ENCODE measurements at regions not wholly inside any gene's neighbourhood (a gene's known extent, or its start where the extent isn't known, plus 50 kb on each side); places are given as distances from the start of the nearest gene placed in this dataset.

DNA sequence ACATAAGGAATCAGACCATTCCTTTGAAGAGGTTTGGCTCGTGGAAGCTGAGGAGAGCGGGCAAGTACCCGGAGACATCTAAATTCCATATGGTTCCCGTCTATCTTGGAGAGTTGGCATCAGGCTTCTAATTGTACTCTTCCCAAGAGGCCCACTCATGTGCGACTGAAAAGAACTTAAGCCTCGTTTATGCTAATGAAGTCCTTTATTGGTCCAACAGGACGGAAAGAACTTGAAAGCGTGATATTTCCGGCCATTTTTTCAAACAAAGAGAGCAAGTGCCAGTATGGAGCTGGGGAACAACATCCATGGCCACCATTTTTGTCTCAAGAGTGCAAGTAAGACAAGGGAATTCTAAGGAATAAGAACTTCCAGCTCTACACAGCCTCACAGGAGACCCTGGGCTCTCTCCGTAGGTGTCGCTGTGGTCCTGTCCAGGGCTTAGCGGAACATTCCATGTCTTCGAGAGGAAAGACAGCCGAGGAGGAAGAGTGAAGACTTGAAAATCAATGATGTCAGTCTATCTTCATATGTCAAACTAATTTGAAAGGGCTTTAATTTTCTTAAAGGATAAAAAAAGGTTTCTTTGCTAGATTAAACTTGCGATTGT lies 566.0 kb upstream of the PSMD7 start:
- Mint-ChIP-seq H3K36me3 (ENCODE audit: low read depth) (no peaks in the 10 kb centered on the region), H3K4me1 (no peaks in the 10 kb centered on the region), H3K27ac (no peak overlapping the region), H3K9me3 (peaks cover 5% of the 10 kb centered on the region), H3K4me3 (no peak overlapping the region), H3K27me3 (no peaks in the 10 kb centered on the region)
- CTCF ChIA-PET, result no interaction called here
- no peak for DNase-seq
- POLR2A ChIA-PET, result no interaction called here

DNA sequence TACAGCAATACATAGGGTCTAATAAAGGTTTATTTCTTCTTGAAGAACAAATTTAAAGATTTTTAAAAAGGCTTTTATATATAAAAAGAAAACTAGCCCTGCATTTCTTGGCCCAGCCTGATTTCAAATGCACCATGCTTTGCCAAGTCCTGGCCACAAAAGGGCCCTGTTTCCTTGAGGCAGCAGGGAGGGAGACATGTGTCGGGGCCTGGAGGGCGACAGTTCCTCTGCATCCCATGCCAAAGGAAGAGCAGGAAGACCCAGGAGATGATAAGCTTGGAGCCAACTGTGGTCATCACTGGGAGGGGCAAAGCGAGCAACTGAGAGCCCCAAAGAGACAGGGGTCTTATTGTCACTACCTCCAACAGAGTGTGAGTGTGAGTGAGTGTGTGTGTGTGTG lies 571.5 kb upstream of the PSMD7 start:
- POLR2A ChIA-PET, result no interaction called here
- CTCF ChIA-PET, result no interaction called here
- H3K4me3 Mint-ChIP-seq, result no peak overlapping the region
- H3K27me3 Mint-ChIP-seq, result no peaks in the 10 kb centered on the region
- H3K9me3 Mint-ChIP-seq, result peaks cover 5% of the 10 kb centered on the region
- no peak for DNase-seq
- H3K4me1 Mint-ChIP-seq, result no peaks in the 10 kb centered on the region
- H3K36me3 Mint-ChIP-seq (ENCODE audit: low read depth), result no peaks in the 10 kb centered on the region
- H3K27ac Mint-ChIP-seq, result no peak overlapping the region

DNA sequence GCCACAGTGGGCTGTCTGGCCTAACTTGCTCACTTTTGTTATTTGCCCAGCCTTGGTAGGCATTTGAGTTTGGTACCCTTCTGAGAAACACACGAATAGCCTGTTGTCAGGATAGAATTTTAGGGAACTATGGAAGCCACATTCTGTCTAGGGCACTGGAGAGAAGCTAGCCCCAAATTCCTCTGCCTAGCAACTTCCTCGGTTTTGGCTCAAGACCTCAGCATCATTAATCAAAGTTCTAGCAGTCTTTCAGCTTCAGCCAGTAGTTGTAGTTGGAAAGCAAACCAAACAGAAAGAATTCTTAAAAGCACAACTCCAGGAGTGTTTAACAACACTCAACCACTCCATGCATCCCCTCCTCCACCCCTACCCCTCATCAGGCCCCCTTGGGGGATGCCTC lies 572.1 kb upstream of the PSMD7 start:
- H3K27ac Mint-ChIP-seq, result no peak overlapping the region
- H3K9me3 Mint-ChIP-seq, result peaks cover 2% of the 10 kb centered on the region
- H3K4me1 Mint-ChIP-seq, result no peaks in the 10 kb centered on the region
- ChIA-PET CTCF (interaction anchor here (0.6 kb wide), 1 partner anchor 334 kb away, joined by 3 read pairs; no protein-coding TSS in a partner anchor), POLR2A (no interaction called here)
- H3K4me3 Mint-ChIP-seq, result no peak overlapping the region
- no peak for DNase-seq
- no peaks in the 10 kb centered on the region for H3K36me3 Mint-ChIP-seq (ENCODE audit: low read depth)
- H3K27me3 Mint-ChIP-seq, result no peaks in the 10 kb centered on the region

DNA sequence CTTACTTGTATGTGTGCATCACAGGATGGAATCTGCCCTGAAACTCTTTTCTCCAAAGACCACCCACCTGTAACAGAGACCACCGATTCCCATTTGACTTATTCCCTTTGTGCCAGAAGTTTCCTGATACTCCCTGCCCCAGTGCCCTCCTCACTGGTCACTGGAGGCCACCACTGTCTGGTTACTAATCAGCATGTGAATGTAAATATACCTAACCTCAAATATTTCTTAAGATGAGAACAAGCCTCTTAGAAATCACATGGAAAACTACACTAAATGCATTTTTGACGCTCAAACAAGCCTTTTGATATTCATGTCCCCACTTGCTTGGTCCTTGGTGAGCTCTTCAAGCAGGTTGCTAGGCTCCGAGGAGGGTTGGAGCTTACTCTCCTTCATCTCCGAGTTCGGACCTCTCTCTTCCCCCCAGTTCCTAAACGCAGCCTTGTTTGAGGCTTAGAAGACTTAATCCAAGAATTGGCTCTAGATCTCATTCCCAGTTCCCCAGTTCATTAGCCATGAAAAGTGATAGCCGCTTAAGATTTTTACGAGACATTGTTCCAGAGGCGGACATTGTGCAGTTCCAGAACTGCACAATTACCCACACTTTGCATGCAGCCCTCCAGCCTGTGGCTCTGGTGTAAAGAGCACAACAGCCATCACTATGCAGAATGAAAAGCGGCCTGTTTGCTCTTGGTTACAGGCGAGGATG lies 579.2 kb upstream of the PSMD7 start:
- Mint-ChIP-seq H3K9me3 (no peaks in the 10 kb centered on the region), H3K27ac (no peak overlapping the region), H3K4me3 (no peak overlapping the region), H3K4me1 (no peaks in the 10 kb centered on the region), H3K36me3 (ENCODE audit: low read depth) (no peaks in the 10 kb centered on the region), H3K27me3 (no peaks in the 10 kb centered on the region)
- DNase-seq, result no peak
- CTCF ChIA-PET, result no interaction called here
- POLR2A ChIA-PET, result no interaction called here

DNA sequence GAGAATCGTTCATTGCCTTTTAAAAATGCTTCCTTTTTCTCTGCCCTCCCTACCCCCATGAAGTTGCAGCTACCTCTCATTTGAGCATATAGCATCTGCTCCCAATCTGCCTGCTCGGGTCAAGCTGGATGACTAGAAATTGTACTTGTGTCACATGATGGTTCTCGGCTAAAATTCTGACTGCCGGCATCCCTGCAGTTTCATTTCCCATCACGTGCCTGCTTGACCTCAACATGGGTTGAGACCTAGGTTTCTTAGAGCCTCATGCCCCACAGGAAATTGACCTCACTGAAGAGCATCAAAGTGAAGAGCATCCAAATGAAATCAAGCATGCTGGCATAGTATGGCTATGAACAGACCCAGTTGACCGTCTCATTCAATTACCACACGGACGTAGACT lies 581.6 kb upstream of the PSMD7 start:
- POLR2A ChIA-PET, result no interaction called here
- Mint-ChIP-seq H3K4me1 (no peaks in the 10 kb centered on the region), H3K4me3 (no peak overlapping the region), H3K9me3 (no peaks in the 10 kb centered on the region), H3K27me3 (no peaks in the 10 kb centered on the region), H3K36me3 (ENCODE audit: low read depth) (no peaks in the 10 kb centered on the region), H3K27ac (no peak overlapping the region)
- DNase-seq, result no peak
- CTCF ChIA-PET, result interaction anchor here (0.6 kb wide), 1 partner anchor 180 kb away, joined by 5 read pairs; no protein-coding TSS in a partner anchor

DNA sequence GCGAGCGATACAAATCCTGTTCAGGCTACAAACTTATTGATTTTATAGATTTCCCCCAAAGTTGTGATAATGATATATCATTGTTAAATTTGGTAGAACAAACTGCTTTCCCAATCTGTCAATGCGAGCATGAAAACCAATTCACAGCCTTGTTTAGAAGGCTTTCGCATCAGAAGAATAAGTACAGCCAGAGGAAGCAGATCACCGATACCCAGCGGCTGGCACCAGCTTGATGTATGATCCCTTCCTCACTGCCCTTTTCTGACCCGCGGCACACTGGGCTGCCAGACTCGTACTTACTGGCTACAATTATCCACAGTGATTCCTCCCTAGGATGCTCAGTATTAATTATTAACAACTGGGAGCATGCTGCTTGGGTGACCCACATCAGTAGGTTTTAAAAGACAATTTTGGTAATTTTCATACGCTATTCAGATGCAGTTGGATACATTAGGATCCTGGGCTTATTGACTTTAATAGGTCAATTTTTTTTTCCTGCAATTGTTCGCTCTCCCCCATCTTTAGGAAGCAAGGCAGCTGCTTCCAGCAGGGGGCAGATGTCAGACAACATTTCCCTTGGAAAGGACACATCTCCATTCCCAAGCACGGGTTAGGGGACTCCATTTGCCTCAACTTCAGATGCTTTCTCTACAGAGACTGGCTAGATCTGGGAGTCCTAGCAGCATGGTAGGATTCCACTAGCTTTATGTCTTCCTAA lies 582.7 kb upstream of the PSMD7 start:
- Mint-ChIP-seq H3K4me1 (no peaks in the 10 kb centered on the region), H3K36me3 (ENCODE audit: low read depth) (no peaks in the 10 kb centered on the region), H3K27me3 (no peaks in the 10 kb centered on the region), H3K27ac (no peak overlapping the region), H3K9me3 (no peaks in the 10 kb centered on the region), H3K4me3 (no peak overlapping the region)
- POLR2A ChIA-PET, result no interaction called here
- CTCF ChIA-PET, result interaction anchor here (1.4 kb wide), 1 partner anchor 9 kb away, joined by 3 read pairs; no protein-coding TSS in a partner anchor
- DNase-seq, result no peak

DNA sequence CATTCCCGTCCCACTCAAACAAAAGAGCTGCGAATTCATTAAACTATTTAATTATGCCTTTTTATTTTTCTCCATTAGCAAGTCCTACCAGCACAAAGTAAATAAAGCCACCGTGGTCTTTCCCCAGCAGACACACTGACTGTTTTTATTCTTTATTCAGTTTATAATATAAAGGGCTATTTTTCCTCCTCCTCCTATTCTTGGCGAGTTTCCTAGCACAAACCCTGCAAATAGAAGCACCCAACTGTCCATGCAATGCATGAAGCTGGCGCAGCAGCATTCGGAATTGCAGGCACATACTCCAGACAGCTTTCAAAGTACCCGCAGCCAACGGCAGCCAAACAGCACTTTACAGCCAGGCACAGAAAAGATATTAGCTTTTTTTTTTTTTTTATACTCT lies 583.4 kb upstream of the PSMD7 start:
- no peak for DNase-seq
- CTCF ChIA-PET, result interaction anchor here (0.5 to 1.4 kb wide), 4 partner anchors 10 to 1958 kb away, joined by 3 to 4 read pairs (median 3); no protein-coding TSS in a partner anchor
- Mint-ChIP-seq H3K36me3 (ENCODE audit: low read depth) (no peaks in the 10 kb centered on the region), H3K27ac (no peak overlapping the region), H3K27me3 (no peaks in the 10 kb centered on the region), H3K4me3 (no peak overlapping the region), H3K9me3 (no peaks in the 10 kb centered on the region), H3K4me1 (no peaks in the 10 kb centered on the region)
- POLR2A ChIA-PET, result no interaction called here

DNA sequence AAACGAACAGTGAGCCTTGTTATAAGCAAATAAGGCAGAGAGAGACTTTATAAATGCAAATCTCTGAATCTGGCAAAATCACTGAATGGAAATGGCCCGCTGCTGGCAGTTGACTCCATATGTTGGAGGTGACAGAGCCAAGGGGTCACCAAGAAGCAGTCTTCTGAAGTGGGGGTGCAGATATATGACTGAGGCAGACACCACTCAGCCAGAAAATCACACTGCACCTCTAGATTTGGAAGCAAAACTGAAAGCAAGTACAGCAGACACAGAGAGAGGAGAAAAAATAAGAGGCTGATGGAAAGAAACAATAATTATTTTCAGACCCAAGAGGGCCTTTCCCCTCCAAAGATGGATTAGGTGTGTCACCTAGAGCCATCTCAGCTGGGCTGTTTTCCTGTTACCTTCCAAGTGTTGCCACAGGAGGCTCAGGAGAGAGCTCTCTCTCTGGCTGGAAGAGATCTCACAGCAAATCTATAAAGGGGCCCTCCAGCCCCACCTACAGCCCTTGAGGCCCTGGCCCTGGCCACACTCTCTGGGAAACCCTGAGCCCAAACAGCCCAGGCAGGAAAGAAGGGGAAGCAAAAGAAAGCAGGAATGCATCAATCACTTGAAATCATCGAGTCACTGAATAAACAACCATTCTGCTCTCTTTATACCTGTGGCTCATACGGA lies 585.1 kb upstream of the PSMD7 start:
- no peaks in the 10 kb centered on the region for H3K36me3 Mint-ChIP-seq (ENCODE audit: low read depth)
- H3K9me3 Mint-ChIP-seq, result no peaks in the 10 kb centered on the region
- CTCF ChIA-PET, result no interaction called here
- H3K4me3 Mint-ChIP-seq, result no peak overlapping the region
- POLR2A ChIA-PET, result no interaction called here
- H3K4me1 Mint-ChIP-seq, result no peaks in the 10 kb centered on the region
- DNase-seq, result no peak
- H3K27me3 Mint-ChIP-seq, result no peaks in the 10 kb centered on the region
- H3K27ac Mint-ChIP-seq, result no peak overlapping the region

DNA sequence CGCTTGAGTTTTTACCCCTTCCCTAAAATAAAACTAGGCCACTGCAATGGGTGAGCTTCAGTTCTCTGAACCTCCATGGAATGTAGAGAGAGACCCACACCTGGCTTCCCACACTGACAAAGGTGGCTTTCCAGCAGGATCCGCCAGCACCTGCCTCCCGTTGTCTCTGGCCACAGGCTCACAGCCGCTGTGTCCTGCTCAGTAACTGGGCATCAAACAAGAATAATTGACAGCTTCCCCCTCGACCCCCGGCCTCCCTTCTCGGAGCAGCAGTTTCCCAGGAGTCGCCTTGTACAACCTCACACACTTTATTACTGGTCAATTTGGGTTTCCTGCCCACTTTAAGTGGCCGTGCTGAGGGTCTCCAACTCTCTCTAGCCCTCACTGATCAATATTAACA lies 586.1 kb upstream of the PSMD7 start:
- H3K27me3 Mint-ChIP-seq, result no peaks in the 10 kb centered on the region
- no peaks in the 10 kb centered on the region for H3K4me1 Mint-ChIP-seq
- DNase-seq, result no peak
- ChIA-PET CTCF (no interaction called here), POLR2A (no interaction called here)
- H3K27ac Mint-ChIP-seq, result no peak overlapping the region
- H3K36me3 Mint-ChIP-seq (ENCODE audit: low read depth), result no peaks in the 10 kb centered on the region
- no peak overlapping the region for H3K4me3 Mint-ChIP-seq
- H3K9me3 Mint-ChIP-seq, result no peaks in the 10 kb centered on the region

DNA sequence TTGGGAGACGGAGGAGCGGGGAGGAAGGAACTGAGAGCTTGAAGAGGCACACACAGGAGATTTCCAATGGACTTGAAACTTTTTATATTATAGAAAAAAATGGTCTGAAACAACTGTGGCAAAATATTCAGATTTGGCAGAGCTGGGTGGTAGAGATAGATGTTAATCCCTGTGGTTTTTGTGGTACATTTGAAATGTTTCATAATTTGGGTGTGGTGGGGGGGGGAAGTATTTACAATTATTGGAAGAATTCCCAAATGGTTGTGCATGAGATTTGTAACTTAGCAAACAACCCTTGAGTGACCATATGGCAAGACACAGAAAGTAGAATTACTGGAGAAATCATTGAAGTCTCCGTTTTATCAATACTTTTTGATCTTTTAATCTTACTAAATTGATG lies 588.8 kb upstream of the PSMD7 start:
- Mint-ChIP-seq H3K9me3 (no peaks in the 10 kb centered on the region), H3K4me1 (no peaks in the 10 kb centered on the region), H3K27me3 (no peaks in the 10 kb centered on the region), H3K27ac (no peak overlapping the region), H3K4me3 (no peak overlapping the region), H3K36me3 (ENCODE audit: low read depth) (no peaks in the 10 kb centered on the region)
- no peak for DNase-seq
- CTCF ChIA-PET, result no interaction called here
- POLR2A ChIA-PET, result no interaction called here

DNA sequence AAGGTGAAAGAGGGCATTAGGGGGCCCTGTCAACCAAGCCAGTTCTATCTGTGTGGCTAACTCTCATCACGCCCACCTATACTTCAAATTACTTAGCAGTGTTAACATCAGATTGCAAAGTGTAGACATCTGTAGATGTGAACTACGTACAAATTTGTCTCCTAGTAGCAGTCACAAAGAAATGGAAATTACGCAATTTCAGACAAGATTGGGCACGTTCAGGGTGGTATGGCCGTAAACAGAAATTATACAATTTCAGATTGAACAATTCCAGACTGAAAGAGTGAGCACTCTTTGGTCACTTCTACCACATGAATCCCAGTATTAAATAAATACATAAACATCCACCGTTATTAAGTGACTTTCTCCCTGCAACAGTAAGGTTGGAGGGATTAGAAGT lies 592.7 kb upstream of the PSMD7 start:
- no peak for DNase-seq
- no peaks in the 10 kb centered on the region for H3K9me3 Mint-ChIP-seq
- H3K27me3 Mint-ChIP-seq, result no peaks in the 10 kb centered on the region
- H3K4me1 Mint-ChIP-seq, result no peaks in the 10 kb centered on the region
- H3K4me3 Mint-ChIP-seq, result no peak overlapping the region
- ChIA-PET CTCF (no interaction called here), POLR2A (no interaction called here)
- no peaks in the 10 kb centered on the region for H3K36me3 Mint-ChIP-seq (ENCODE audit: low read depth)
- no peak overlapping the region for H3K27ac Mint-ChIP-seq

DNA sequence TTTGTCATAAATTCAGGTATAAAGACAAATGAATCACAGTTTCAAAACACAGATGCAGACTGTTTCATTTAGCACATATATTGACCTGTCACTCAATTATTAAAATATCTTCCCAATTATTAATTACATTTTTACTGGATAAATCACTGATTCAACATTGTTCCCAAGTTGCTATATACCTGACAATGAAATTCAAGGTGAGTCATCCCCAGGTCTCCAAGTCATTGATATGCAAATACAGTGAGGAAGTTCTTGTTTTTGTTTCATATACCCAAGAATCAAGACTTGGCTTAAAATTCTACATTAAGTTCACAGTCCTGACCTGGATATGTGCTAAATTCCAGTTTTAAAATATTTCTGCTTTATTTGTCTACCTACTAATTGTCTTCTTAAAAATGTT lies 599.3 kb upstream of the PSMD7 start:
- CTCF ChIA-PET, result no interaction called here
- Mint-ChIP-seq H3K4me1 (no peaks in the 10 kb centered on the region), H3K9me3 (no peaks in the 10 kb centered on the region), H3K36me3 (ENCODE audit: low read depth) (no peaks in the 10 kb centered on the region), H3K27ac (no peak overlapping the region), H3K27me3 (no peaks in the 10 kb centered on the region), H3K4me3 (no peak overlapping the region)
- DNase-seq, result no peak
- POLR2A ChIA-PET, result no interaction called here

DNA sequence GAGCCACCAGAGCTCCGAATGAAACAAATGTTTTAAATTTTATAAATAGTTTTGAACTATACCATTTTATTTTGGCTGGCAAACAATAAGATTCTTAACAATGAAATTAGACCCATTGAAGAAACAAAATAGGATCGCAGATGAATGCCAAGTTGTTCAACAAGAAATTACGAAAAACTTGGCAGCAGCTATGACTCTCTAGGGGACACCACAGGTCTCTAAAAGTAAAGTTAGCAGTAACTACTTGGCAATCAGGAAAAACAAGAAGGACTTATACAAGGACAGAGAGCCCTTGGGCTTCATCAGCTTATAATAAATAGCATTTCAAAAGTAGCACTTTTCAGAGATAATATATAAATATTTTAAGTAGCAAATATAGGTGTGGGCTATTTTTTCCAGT lies 603.8 kb upstream of the PSMD7 start:
- Mint-ChIP-seq H3K27ac (no peak overlapping the region), H3K27me3 (no peaks in the 10 kb centered on the region), H3K9me3 (peaks cover 2% of the 10 kb centered on the region), H3K36me3 (ENCODE audit: low read depth) (no peaks in the 10 kb centered on the region), H3K4me3 (no peak overlapping the region), H3K4me1 (no peaks in the 10 kb centered on the region)
- CTCF ChIA-PET, result no interaction called here
- DNase-seq, result no peak
- POLR2A ChIA-PET, result no interaction called here
